WTC11 (cell line): ENCODE measurements at regions not wholly inside any gene's neighbourhood (a gene's known extent, or its start where the extent isn't known, plus 50 kb on each side); places are given as distances from the start of the nearest gene placed in this dataset.

Experiments
- ATAC-seq: fragments of 200-7000 bp; cut with Tn5 transposase; 2 replicates; pipeline ENCODE4 v1.10.0; 2021; ENCODE audit warnings: mild to moderate bottlenecking, moderate library complexity
- CTCF ChIA-PET: fragments of 300-600 bp; sonication (Branson Sonifier 250); formaldehyde crosslinking; loops from one replicate; lab custom pipeline; 2021; ENCODE audit warnings: antibody characterized with exemption; lab: Charles Lee
- POLR2A ChIA-PET: fragments of 350-600 bp; sonication (Branson Sonifier 250); formaldehyde crosslinking; loops from one replicate; lab custom pipeline; 2021; ENCODE audit warnings: antibody characterized with exemption; lab: Charles Lee
- DNase-seq: peaks from one replicate; pipeline ENCODE4 v3.0.0; 2021; ENCODE audit warnings: low spot score
- H3K27ac Mint-ChIP-seq: 2 replicates; pipeline ENCODE4 v1.8.0; 2021; ENCODE audit warnings: mixed read lengths
- H3K27me3 Mint-ChIP-seq: 2 replicates; pipeline ENCODE4 v1.8.0; 2021; ENCODE audit warnings: low read depth, mild to moderate bottlenecking, moderate library complexity, mixed read lengths
- H3K36me3 Mint-ChIP-seq: 2 replicates; pipeline ENCODE4 v1.8.0; 2021; ENCODE audit warnings: mixed read lengths
- H3K4me1 Mint-ChIP-seq: 2 replicates; pipeline ENCODE4 v1.8.0; 2022; ENCODE audit warnings: mixed read lengths
- H3K4me3 Mint-ChIP-seq: 2 replicates; pipeline ENCODE4 v1.8.0; 2021; ENCODE audit warnings: mild to moderate bottlenecking, moderate library complexity, mixed read lengths
- H3K9me3 Mint-ChIP-seq: 2 replicates; pipeline ENCODE4 v1.8.0; 2021; ENCODE audit warnings: mixed read lengths
- E2F1 ChIP-seq: sonication (generic); formaldehyde crosslinking; IDR thresholded peaks from 2 replicates; pipeline ENCODE4 v1.8.0; 2022; ENCODE audit warnings: mild to moderate bottlenecking, missing genetic modification reagents
- E2F4 ChIP-seq: sonication (generic); formaldehyde crosslinking; IDR thresholded peaks from 2 replicates; pipeline ENCODE4 v1.8.1; 2022; ENCODE audit warnings: low read depth, mild to moderate bottlenecking, moderate library complexity, missing genetic modification reagents, borderline replicate concordance
- ESRRA ChIP-seq: sonication (generic); formaldehyde crosslinking; IDR thresholded peaks from 2 replicates; pipeline ENCODE4 v1.8.1; 2022; ENCODE audit warnings: mild to moderate bottlenecking, missing genetic modification reagents, borderline replicate concordance
- FOXP1 ChIP-seq: sonication (generic); formaldehyde crosslinking; IDR thresholded peaks from 2 replicates; pipeline ENCODE4 v1.8.0; 2022; ENCODE audit warnings: missing genetic modification reagents, mild to moderate bottlenecking, moderate library complexity, borderline replicate concordance
- HMGA2 ChIP-seq: fragments of 250-450 bp; sonication (Bioruptor Pico); IDR thresholded peaks from 2 replicates; pipeline ENCODE4 v1.4.0; 2021; ENCODE audit warnings: mild to moderate bottlenecking, moderate library complexity
- IRF1 ChIP-seq: sonication (generic); formaldehyde crosslinking; IDR thresholded peaks from 2 replicates; pipeline ENCODE4 v1.8.0; 2023; ENCODE audit warnings: missing genetic modification reagents
- IRF2 ChIP-seq: sonication (generic); formaldehyde crosslinking; IDR thresholded peaks from 2 replicates; pipeline ENCODE4 v1.8.0; 2022; ENCODE audit warnings: low read depth, missing genetic modification reagents, borderline replicate concordance
- NFE2L1 ChIP-seq: sonication (generic); formaldehyde crosslinking; IDR thresholded peaks from 2 replicates; pipeline ENCODE4 v1.8.1; 2023; ENCODE audit warnings: missing genetic modification reagents
- PRDM15 ChIP-seq: sonication (generic); formaldehyde crosslinking; IDR thresholded peaks from 2 replicates; pipeline ENCODE4 v1.8.0; 2022; ENCODE audit warnings: missing genetic modification reagents
- TP53 ChIP-seq: sonication (generic); formaldehyde crosslinking; IDR thresholded peaks from 2 replicates; pipeline ENCODE4 v1.8.1; 2023; ENCODE audit warnings: mild to moderate bottlenecking, missing genetic modification reagents
- ZBTB43 ChIP-seq: sonication (generic); formaldehyde crosslinking; IDR thresholded peaks from 2 replicates; pipeline ENCODE4 v1.8.1; 2023; ENCODE audit warnings: mild to moderate bottlenecking, missing genetic modification reagents
- ZNF219 ChIP-seq: sonication (generic); formaldehyde crosslinking; IDR thresholded peaks from 2 replicates; pipeline ENCODE4 v1.8.0; 2023; ENCODE audit warnings: missing genetic modification reagents, mild to moderate bottlenecking, borderline replicate concordance
- ZNF416 ChIP-seq: fragments of 250-450 bp; sonication (Bioruptor Pico); IDR thresholded peaks from 2 replicates; pipeline ENCODE4 v1.9.0; 2021; ENCODE audit warnings: mild to moderate bottlenecking, inconsistent platforms
- ZNF423 ChIP-seq: fragments of 250-450 bp; sonication (Bioruptor Pico); IDR thresholded peaks from 2 replicates; pipeline ENCODE4 v2.1.2; 2022; ENCODE audit warnings: mild to moderate bottlenecking, moderate library complexity
- ZNF532 ChIP-seq: fragments of 250-450 bp; sonication (Bioruptor Pico); IDR thresholded peaks from 2 replicates; pipeline ENCODE4 v1.9.0; 2021; ENCODE audit warnings: mild to moderate bottlenecking, borderline replicate concordance
- TF ChIP-seq, protein P1 (sequence below): sonication (generic); formaldehyde crosslinking; IDR thresholded peaks from 2 replicates; pipeline ENCODE4 v1.8.1; 2022; ENCODE audit warnings: low read depth, missing genetic modification reagents, borderline replicate concordance
- TF ChIP-seq, protein P2 (sequence below): fragments of 250-450 bp; sonication (Bioruptor Pico); IDR thresholded peaks from 2 replicates; pipeline ENCODE4 v1.8.0; 2021; ENCODE audit warnings: mild to moderate bottlenecking
- TF ChIP-seq, protein P3 (sequence below): sonication (generic); formaldehyde crosslinking; IDR thresholded peaks from 2 replicates; pipeline ENCODE4 v1.8.1; 2023; ENCODE audit warnings: mild to moderate bottlenecking, missing genetic modification reagents, moderate library complexity
- TF ChIP-seq, protein P4 (sequence below): sonication (generic); formaldehyde crosslinking; IDR thresholded peaks from 2 replicates; pipeline ENCODE4 v1.8.1; 2022; ENCODE audit warnings: mild to moderate bottlenecking, moderate library complexity, missing genetic modification reagents

- ChIA-PET CTCF (no interaction called here), POLR2A (no interaction called here)
- ATAC-seq (no peak), DNase-seq (no peak)
- Mint-ChIP-seq H3K4me3 (no peak overlapping the region), H3K4me1 (no peaks in the 10 kb centered on the region), H3K27me3 (no peaks in the 10 kb centered on the region), H3K9me3 (peaks cover 8% of the 10 kb centered on the region), H3K36me3 (no peaks in the 10 kb centered on the region), H3K27ac (no peak overlapping the region)
- no peak for TF ChIP-seq ZNF416
- TF ChIP-seq ZNF532 (CRISPR knock-in tag): no peak
- no peak for TF ChIP-seq E2F4
- TF ChIP-seq ESRRA: no peak
- TF ChIP-seq ZNF423: no peak
- TF ChIP-seq, protein P1, sequence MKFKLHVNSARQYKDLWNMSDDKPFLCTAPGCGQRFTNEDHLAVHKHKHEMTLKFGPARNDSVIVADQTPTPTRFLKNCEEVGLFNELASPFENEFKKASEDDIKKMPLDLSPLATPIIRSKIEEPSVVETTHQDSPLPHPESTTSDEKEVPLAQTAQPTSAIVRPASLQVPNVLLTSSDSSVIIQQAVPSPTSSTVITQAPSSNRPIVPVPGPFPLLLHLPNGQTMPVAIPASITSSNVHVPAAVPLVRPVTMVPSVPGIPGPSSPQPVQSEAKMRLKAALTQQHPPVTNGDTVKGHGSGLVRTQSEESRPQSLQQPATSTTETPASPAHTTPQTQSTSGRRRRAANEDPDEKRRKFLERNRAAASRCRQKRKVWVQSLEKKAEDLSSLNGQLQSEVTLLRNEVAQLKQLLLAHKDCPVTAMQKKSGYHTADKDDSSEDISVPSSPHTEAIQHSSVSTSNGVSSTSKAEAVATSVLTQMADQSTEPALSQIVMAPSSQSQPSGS (CRISPR knock-in tag): no peak
- TF ChIP-seq, protein P2, sequence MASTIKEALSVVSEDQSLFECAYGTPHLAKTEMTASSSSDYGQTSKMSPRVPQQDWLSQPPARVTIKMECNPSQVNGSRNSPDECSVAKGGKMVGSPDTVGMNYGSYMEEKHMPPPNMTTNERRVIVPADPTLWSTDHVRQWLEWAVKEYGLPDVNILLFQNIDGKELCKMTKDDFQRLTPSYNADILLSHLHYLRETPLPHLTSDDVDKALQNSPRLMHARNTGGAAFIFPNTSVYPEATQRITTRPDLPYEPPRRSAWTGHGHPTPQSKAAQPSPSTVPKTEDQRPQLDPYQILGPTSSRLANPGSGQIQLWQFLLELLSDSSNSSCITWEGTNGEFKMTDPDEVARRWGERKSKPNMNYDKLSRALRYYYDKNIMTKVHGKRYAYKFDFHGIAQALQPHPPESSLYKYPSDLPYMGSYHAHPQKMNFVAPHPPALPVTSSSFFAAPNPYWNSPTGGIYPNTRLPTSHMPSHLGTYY (CRISPR knock-in tag): no peak
- TF ChIP-seq ZNF219: no peak
- TF ChIP-seq, protein P3, sequence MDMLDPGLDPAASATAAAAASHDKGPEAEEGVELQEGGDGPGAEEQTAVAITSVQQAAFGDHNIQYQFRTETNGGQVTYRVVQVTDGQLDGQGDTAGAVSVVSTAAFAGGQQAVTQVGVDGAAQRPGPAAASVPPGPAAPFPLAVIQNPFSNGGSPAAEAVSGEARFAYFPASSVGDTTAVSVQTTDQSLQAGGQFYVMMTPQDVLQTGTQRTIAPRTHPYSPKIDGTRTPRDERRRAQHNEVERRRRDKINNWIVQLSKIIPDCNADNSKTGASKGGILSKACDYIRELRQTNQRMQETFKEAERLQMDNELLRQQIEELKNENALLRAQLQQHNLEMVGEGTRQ: no peak
- no peak for TF ChIP-seq NFE2L1 (CRISPR knock-in tag)
- TF ChIP-seq TP53: no peak
Measured at GRCh38 chr7:120060875-120061274, 212.1 kb upstream of the KCND2 start.

DNA sequence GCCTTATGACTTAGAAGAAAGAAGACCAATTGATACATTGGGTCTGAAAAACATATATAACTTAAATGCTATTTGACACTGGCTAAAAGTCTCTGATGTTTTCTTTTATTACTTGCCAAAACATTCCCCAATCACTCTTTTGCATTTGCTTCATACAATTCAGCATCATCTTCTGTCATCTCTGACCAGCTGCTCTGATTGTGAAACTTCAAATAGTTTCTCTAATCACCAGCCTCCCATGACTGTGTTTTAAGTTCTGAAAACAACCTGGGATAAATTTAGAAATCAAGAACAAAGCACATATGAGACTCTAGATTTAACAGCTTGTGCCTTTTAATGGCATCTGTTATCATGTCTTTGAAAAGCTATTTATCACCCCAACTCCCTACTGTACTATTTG, 208.4 kb upstream of the KCND2 start:
- no peaks in the 10 kb centered on the region for H3K27me3 Mint-ChIP-seq
- DNase-seq: no peak
- H3K4me3 Mint-ChIP-seq: no peak overlapping the region
- ChIA-PET CTCF (no interaction called here), POLR2A (no interaction called here)
- peaks cover 35% of the 10 kb centered on the region for H3K9me3 Mint-ChIP-seq
- no peak for ATAC-seq
- H3K4me1 Mint-ChIP-seq: no peaks in the 10 kb centered on the region
- H3K27ac Mint-ChIP-seq: no peak overlapping the region
- H3K36me3 Mint-ChIP-seq: peaks cover 33% of the 10 kb centered on the region
- no peak for TF ChIP-seq ZBTB43 (CRISPR knock-in tag)
- no peak for TF ChIP-seq IRF1 (CRISPR knock-in tag)
- TF ChIP-seq HMGA2 (CRISPR knock-in tag): no peak
- TF ChIP-seq, protein P4, sequence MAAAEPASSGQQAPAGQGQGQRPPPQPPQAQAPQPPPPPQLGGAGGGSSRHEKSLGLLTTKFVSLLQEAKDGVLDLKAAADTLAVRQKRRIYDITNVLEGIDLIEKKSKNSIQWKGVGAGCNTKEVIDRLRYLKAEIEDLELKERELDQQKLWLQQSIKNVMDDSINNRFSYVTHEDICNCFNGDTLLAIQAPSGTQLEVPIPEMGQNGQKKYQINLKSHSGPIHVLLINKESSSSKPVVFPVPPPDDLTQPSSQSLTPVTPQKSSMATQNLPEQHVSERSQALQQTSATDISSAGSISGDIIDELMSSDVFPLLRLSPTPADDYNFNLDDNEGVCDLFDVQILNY (CRISPR knock-in tag): no peak
- no peak for TF ChIP-seq IRF2
- TF ChIP-seq E2F1 (CRISPR knock-in tag): no peak
- TF ChIP-seq FOXP1 (CRISPR knock-in tag): no peak
- TF ChIP-seq PRDM15 (CRISPR knock-in tag): no peak
